ENCODE measurements at regions not wholly inside any gene's neighbourhood (a gene's known extent, or its start where the extent isn't known, plus 50 kb on each side); places are given as distances from the start of the nearest gene placed in this dataset.

DNA sequence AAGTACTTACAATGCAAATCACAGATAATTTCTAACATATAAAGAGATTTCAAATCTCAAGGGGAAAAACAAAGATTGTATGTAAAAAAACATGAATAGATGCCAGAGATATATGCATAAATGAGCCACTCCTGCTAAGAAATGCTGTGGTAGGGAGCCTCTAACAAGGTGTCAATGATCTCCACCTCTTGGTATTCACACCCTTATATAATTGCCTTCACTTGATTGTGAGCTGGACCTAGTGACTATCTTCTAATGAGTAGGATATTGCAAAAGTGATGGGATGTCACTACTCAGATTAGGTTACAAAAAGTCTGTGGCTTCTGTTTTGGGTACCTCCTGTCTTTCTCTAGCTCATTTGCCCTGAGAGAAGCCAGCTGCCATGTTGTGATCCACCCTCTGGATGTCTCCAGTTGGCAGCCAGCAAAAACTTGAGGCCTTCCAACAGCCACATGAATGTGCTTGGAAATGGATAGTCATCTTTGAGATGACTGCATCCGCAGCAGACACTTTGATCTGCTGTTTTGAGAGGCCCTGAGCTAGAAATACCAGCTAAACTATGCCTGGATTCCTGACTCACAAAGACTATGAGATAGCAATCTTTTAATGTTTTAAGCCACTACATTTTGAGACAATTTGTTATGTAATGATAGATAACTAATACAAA lies 196.1 kb upstream of the FGGY start:
- H3K9me3 ChIP-seq = no peaks in the 10 kb centered on the region
- 83 to 100% methylated on average over 1 of the region's 1 CpG for WGBS, 2 donors
- intact Hi-C loops (cut with DNase I) = no loop called here
- TF ChIP-seq, protein P1, sequence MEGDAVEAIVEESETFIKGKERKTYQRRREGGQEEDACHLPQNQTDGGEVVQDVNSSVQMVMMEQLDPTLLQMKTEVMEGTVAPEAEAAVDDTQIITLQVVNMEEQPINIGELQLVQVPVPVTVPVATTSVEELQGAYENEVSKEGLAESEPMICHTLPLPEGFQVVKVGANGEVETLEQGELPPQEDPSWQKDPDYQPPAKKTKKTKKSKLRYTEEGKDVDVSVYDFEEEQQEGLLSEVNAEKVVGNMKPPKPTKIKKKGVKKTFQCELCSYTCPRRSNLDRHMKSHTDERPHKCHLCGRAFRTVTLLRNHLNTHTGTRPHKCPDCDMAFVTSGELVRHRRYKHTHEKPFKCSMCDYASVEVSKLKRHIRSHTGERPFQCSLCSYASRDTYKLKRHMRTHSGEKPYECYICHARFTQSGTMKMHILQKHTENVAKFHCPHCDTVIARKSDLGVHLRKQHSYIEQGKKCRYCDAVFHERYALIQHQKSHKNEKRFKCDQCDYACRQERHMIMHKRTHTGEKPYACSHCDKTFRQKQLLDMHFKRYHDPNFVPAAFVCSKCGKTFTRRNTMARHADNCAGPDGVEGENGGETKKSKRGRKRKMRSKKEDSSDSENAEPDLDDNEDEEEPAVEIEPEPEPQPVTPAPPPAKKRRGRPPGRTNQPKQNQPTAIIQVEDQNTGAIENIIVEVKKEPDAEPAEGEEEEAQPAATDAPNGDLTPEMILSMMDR (IDR thresholded peaks at IDR 0.05) = no peak
- no peak for TF ChIP-seq POLR2A (IDR thresholded peaks at IDR 0.05)
- no peaks in the 10 kb centered on the region for H3K4me1 ChIP-seq
- no peak overlapping the region for H3K27ac ChIP-seq
- no peak for DNase-seq
- H3K27me3 ChIP-seq = no peaks in the 10 kb centered on the region
- no peaks in the 10 kb centered on the region for H3K36me3 ChIP-seq
- no peak overlapping the region for H3K4me3 ChIP-seq (replicated peaks in 1 of 3)

DNA sequence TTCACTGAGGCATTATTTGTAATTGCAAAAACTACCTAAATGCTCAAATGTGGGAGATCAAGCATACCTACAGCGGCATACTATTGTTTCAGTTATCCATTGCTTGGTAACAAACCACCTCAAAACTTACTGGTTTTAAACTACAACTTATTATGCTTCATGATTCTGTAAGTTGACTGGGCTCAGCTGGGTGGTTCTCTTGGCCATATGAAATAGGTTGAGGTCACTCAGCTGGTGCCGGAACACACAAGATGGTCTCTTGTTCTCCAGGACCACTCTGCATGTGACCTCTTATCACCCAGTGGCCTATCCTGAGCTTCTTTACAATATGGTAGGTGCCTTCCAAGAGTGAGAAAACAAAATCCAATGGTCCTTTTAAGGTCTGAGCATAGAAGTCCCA lies 195.4 kb upstream of the FGGY start:
- TF ChIP-seq, protein P1 (IDR thresholded peaks at IDR 0.05) = no peak
- no peak for TF ChIP-seq POLR2A (IDR thresholded peaks at IDR 0.05)
- H3K27ac ChIP-seq = no peak overlapping the region
- no peaks in the 10 kb centered on the region for H3K27me3 ChIP-seq
- no peaks in the 10 kb centered on the region for H3K36me3 ChIP-seq
- intact Hi-C loops (cut with DNase I) = no loop called here
- H3K4me3 ChIP-seq (replicated peaks in 1 of 3) = no peak overlapping the region
- H3K9me3 ChIP-seq = no peaks in the 10 kb centered on the region
- WGBS, 2 donors = 50 to 71% methylated on average over 2 of the region's 2 CpGs
- no peak for DNase-seq
- no peaks in the 10 kb centered on the region for H3K4me1 ChIP-seq

- DNase-seq = no peak
- no peaks in the 10 kb centered on the region for H3K36me3 ChIP-seq
- no peaks in the 10 kb centered on the region for H3K9me3 ChIP-seq
- H3K27me3 ChIP-seq = no peaks in the 10 kb centered on the region
- peaks cover 0 to 8% of the 10 kb centered on the region in 2 donors for H3K4me1 ChIP-seq
- H3K4me3 ChIP-seq (replicated peaks in 1 of 3) = no peak overlapping the region
- no peak for TF ChIP-seq POLR2A (IDR thresholded peaks at IDR 0.05)
- TF ChIP-seq, protein P1 (IDR thresholded peaks at IDR 0.05) = no peak
- H3K27ac ChIP-seq = no peak overlapping the region
- WGBS, 2 donors = 94 to 95% methylated on average over 4 of the region's 4 CpGs
- intact Hi-C loops (cut with DNase I) = no loop called here
Observed at GRCh38 chr1:59103457-59103856, 193.4 kb upstream of the FGGY start.

GRCh38 chr1:59104191-59104760 lies 192.6 kb upstream of the FGGY start:
- intact Hi-C loops (cut with DNase I) = no loop called here
- Histone ChIP-seq H3K4me1 (peaks cover 0 to 8% of the 10 kb centered on the region in 2 donors), H3K4me3 (replicated peaks in 1 of 3) (no peak overlapping the region), H3K36me3 (no peaks in the 10 kb centered on the region), H3K9me3 (no peaks in the 10 kb centered on the region), H3K27ac (no peak overlapping the region), H3K27me3 (no peaks in the 10 kb centered on the region)
- no peak for DNase-seq
- TF ChIP-seq, protein P1 (IDR thresholded peaks at IDR 0.05) = no peak
- no peak for TF ChIP-seq POLR2A (IDR thresholded peaks at IDR 0.05)
- 86 to 90% methylated on average over 4 of the region's 4 CpGs for WGBS, 2 donors

Data from thyroid gland (tissue), 4 donors.